Lower lobe of right lung (tissue), 2 donors: ENCODE measurements at regions not wholly inside any gene's neighbourhood (a gene's known extent, or its start where the extent isn't known, plus 50 kb on each side); places are given as distances from the start of the nearest gene placed in this dataset.
A peak's percentile ranks its signal among the peaks of the same experiment; 100 is the strongest.

ENCODE experiments used
- ATAC-seq, 2 donors: fragments of 200-7000 bp; cut with Tn5 transposase; one replicate each; pipeline ENCODE4 v1.9.1; 2020 to 2022; ENCODE audit warnings: mild to moderate bottlenecking in 2 of 2, moderate library complexity in 2 of 2
- DNase-seq: peaks from one replicate; pipeline ENCODE4 v3.0.0-alpha.2; 2020
- H3K27ac ChIP-seq: fragments of 200-600 bp; one replicate; pipeline ENCODE4 v1.8.0; 2022
- H3K27me3 ChIP-seq: fragments of 200-600 bp; one replicate; pipeline ENCODE4 v1.8.0; 2022; ENCODE audit warnings: low read depth
- H3K36me3 ChIP-seq: fragments of 200-600 bp; one replicate; pipeline ENCODE4 v1.8.0; 2022; ENCODE audit warnings: mild to moderate bottlenecking
- H3K4me1 ChIP-seq: fragments of 200-600 bp; one replicate; pipeline ENCODE4 v1.8.0; 2022
- H3K4me3 ChIP-seq: fragments of 200-600 bp; one replicate; pipeline ENCODE4 v1.8.0; 2022; ENCODE audit warnings: mild to moderate bottlenecking
- H3K9me3 ChIP-seq: fragments of 200-600 bp; one replicate; pipeline ENCODE4 v1.8.0; 2022
- intact Hi-C: fragments of 100-400 bp; cut with DNase I; formaldehyde crosslinking; loops from one replicate; pipeline ENCODE4 v1.11.0; 2022
- TF ChIP-seq, protein P1 (sequence below): fragments of 200-600 bp; IDR thresholded peaks from one replicate; pipeline ENCODE4 v1.8.0; 2022; ENCODE audit warnings: antibody characterized with exemption, mild to moderate bottlenecking
- donor health status: DM: no; HTN: yes; CAD: no; lungs with severe emphysema.

DNA sequence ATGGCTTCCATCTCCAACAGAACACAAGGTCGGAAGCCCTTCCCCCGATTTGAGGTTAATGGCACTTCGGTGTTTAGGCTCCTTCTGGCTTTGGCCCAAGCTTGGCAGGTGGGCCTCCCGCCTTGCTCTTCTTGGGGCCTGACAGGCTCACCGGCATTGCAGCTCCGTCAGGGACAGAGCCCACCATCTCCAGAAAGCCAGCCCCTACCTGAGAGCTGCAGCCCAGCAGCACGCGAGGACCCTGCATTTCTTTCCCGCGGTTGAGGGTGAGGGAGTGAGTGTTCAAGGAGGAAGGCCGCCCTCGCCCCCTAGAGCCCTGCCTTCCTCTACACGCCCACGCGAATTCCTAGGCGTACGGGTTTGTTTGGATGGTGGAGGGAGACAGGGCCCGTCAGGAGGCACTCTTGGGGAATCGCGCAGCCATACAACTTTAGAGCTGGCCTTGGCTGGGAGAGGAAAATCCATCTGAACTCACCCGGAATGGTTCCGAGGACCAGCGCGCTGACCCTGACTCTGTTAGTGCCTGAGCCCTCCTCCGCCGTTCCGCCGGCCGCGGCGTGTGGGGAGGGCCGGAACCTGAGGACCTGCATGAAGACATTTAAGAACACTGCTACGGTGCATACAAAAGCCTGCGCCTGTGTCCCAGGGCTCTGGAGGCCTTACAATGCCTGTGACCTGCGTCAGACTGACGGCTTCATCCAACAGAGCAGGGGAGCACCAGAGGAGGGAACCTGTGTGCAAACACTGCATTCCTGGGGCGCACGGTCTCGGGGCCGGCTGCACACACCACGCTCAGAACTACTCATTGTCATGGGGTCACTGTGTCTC is 73.8 kb downstream of the MRPL36 start:
- no peaks in the 10 kb centered on the region for H3K36me3 ChIP-seq
- H3K4me1 ChIP-seq: no peaks in the 10 kb centered on the region
- peaks cover 24% of the 10 kb centered on the region for H3K27me3 ChIP-seq
- no peaks in the 10 kb centered on the region for H3K9me3 ChIP-seq
- intact Hi-C loops: no loop called here
- TF ChIP-seq, protein P1, sequence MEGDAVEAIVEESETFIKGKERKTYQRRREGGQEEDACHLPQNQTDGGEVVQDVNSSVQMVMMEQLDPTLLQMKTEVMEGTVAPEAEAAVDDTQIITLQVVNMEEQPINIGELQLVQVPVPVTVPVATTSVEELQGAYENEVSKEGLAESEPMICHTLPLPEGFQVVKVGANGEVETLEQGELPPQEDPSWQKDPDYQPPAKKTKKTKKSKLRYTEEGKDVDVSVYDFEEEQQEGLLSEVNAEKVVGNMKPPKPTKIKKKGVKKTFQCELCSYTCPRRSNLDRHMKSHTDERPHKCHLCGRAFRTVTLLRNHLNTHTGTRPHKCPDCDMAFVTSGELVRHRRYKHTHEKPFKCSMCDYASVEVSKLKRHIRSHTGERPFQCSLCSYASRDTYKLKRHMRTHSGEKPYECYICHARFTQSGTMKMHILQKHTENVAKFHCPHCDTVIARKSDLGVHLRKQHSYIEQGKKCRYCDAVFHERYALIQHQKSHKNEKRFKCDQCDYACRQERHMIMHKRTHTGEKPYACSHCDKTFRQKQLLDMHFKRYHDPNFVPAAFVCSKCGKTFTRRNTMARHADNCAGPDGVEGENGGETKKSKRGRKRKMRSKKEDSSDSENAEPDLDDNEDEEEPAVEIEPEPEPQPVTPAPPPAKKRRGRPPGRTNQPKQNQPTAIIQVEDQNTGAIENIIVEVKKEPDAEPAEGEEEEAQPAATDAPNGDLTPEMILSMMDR: no peak
- H3K4me3 ChIP-seq: no peak overlapping the region
- H3K27ac ChIP-seq: no peak overlapping the region
- no peak for ATAC-seq
- peak; percentile 30 for DNase-seq

DNA sequence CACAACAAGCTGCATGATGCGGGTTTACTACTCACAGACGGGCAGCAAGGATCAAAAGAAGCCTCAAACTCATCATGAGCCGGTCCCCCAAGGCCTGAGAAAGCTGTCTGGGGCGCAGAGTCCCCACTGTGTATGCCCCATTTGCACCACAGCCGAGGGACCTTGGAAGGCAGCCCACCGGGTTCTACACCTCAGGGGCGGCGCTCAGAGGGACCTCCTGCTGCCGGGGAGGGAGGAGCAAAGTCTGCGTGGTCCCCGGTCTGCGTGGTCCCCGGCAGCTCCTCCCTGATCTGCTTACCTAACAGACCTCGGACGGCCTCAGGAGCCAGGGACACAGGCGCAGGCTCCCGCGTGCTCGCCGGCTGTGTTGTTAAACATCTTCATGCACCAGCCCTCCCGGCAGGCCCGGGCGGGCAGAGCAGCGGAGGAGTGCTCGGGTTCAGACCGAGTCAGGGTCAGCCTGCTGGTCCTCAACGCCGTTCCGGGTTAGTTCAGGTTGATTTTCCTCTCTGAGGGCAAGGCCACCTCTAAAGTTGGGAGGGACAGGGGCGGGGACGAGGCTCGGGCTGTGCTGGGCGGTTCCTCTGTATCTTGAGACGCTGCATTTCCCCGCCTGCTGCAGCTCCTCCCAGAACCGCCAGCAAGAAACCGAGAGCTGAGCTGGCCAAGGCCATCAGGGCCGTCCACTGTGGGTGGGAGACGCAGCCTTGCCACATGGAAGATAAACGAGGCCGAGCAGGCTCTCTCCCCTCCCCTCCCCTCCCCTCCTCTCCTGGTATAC is 74.6 kb downstream of the MRPL36 start:
- peak overlapping the region; percentile 11 for H3K4me3 ChIP-seq
- H3K9me3 ChIP-seq: no peaks in the 10 kb centered on the region
- peaks cover 17% of the 10 kb centered on the region for H3K27me3 ChIP-seq
- no peak overlapping the region for H3K27ac ChIP-seq
- TF ChIP-seq, protein P1: no peak
- DNase-seq (peak; percentile 44), ATAC-seq (peak; percentile 22 to 26)
- intact Hi-C loops: no loop called here
- H3K36me3 ChIP-seq: no peaks in the 10 kb centered on the region
- H3K4me1 ChIP-seq: no peaks in the 10 kb centered on the region

DNA sequence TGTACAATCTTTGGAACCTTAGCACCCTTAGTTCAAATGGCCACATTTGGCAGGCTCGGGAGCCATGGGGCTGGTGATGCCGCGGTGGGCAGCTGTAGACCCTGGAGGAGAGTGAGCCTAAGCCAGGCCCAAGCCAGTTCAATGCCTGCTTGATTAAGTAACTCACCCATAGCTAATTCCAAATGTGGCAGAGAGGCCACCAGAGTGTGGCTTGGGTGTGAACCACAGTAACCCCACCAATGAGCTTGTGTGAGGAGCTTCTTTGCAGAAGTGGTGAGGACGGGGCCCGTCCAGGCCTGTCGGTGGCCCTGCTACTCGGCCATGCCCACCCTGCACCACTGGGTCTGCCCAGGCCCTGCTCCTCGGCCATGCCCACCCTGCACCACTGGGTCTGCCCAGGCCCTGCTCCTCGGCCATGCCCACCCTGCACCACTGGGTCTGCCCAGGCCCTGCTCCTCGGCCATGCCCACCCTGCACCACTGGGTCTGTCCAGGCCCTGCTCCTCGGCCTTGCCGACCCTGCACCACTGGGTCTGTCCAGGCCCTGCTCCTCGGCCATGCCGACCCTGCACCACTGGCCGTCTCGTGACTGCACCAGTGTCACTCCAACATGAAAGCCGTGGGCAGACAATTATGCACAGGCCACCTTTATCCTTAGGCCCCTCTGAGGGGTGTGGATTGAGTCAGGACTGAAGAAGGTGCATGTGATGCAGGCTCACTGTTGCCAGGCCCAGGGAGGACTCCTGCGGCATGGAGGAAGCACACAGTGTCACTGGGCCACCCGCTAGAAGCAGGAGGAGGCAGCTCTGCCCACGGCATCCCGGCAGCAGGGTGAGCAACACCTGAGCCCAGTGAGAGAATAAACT is 75.4 kb downstream of the MRPL36 start:
- H3K27ac ChIP-seq: no peak overlapping the region
- peaks cover under 1% of the 10 kb centered on the region for H3K9me3 ChIP-seq
- TF ChIP-seq, protein P1: no peak
- DNase-seq (peak; percentile 22), ATAC-seq (no peak)
- no peaks in the 10 kb centered on the region for H3K4me1 ChIP-seq
- H3K4me3 ChIP-seq: no peak overlapping the region
- intact Hi-C loops: no loop called here
- H3K36me3 ChIP-seq: no peaks in the 10 kb centered on the region
- H3K27me3 ChIP-seq: peaks cover 11% of the 10 kb centered on the region

DNA sequence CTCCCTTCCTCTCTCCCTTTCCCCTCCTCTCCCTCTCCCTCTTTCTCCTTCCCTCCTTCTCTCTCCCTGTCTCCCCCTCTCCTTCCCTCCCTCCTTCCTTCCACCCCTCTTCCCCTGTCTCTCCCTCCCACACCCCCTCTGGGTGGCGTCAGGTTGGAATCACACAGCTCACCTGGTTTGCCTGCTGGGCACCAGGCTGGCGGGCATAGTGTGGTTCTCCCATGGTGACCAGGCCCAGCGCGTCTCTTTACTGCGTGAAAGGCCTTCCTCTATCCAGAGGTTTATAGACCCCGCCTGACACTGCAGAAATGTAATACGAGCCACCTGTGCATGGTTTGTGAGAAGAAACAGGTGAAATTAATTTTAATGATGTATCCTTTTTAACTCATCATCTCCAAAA is 76.2 kb downstream of the MRPL36 start:
- Histone ChIP-seq H3K4me1 (no peaks in the 10 kb centered on the region), H3K27me3 (peaks cover 11% of the 10 kb centered on the region), H3K4me3 (no peak overlapping the region), H3K9me3 (peaks cover 7% of the 10 kb centered on the region), H3K36me3 (no peaks in the 10 kb centered on the region), H3K27ac (no peak overlapping the region)
- no peak for ATAC-seq
- TF ChIP-seq, protein P1: no peak
- DNase-seq: no peak
- intact Hi-C loops: no loop called here

DNA sequence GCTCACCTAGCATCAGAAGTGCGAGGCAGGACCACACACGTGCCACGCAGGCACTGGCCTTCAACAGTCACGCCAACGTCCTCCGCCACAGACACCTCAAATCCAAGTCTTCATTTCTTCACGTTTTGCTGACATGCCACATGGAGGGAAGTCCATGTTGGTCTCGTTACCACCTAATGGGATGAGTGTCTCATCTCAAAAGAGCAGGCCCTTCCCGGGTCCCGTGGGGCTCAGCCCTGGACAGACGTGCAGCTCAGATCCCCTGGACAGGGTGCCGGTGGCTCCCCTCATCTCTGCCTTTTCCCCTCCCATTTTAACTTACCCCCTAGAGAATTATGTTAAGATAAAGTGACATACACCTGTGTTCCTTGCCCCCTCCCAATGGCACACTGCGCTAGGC is 76.8 kb downstream of the MRPL36 start:
- ATAC-seq: no peak

More for the DNA sequence above, 76.8 kb downstream of the MRPL36 start:
- intact Hi-C loops: no loop called here
- peaks cover 11% of the 10 kb centered on the region for H3K27me3 ChIP-seq
- no peak overlapping the region for H3K4me3 ChIP-seq
- TF ChIP-seq, protein P1: no peak
- no peaks in the 10 kb centered on the region for H3K36me3 ChIP-seq
- H3K27ac ChIP-seq: no peak overlapping the region
- DNase-seq: no peak
- H3K9me3 ChIP-seq: peaks cover 13% of the 10 kb centered on the region
- H3K4me1 ChIP-seq: no peaks in the 10 kb centered on the region
